ENCODE measurements at regions not wholly inside any gene's neighbourhood (a gene's known extent, or its start where the extent isn't known, plus 50 kb on each side); places are given as distances from the start of the nearest gene placed in this dataset.

GRCh38 chr3:110904520-110904890, 167.1 kb upstream of the NECTIN3 start:
- TF ChIP-seq GATA3 (IDR thresholded peaks at IDR 0.05; ENCODE audit: low read depth, low read length) (no peak), GATA2 (IDR thresholded peaks at IDR 0.05; ENCODE audit: low read depth, low read length) (no peak)

All from SH-SY5Y (cell line).